GM18951 (cell line): ENCODE measurements at regions not wholly inside any gene's neighbourhood (a gene's known extent, or its start where the extent isn't known, plus 50 kb on each side); places are given as distances from the start of the nearest gene placed in this dataset.

Experiments used
- POLR2A ChIP-seq: IDR thresholded peaks from 4 replicates; pipeline ENCODE4 v1.6.1; 2011; ENCODE audit warnings: mild to moderate bottlenecking; ENCODE audit not compliant: insufficient read length, insufficient read depth; ENCODE audit errors: extremely low read depth
- in situ Hi-C: fragments of 300-500 bp; cut with MboI; formaldehyde crosslinking; loops from one replicate; pipeline ENCODE4 v1.12.0; 2022; ENCODE audit warnings: low sequenced_read_pairs, mixed read lengths, inconsistent platforms; ENCODE audit not compliant: unreplicated experiment

DNA sequence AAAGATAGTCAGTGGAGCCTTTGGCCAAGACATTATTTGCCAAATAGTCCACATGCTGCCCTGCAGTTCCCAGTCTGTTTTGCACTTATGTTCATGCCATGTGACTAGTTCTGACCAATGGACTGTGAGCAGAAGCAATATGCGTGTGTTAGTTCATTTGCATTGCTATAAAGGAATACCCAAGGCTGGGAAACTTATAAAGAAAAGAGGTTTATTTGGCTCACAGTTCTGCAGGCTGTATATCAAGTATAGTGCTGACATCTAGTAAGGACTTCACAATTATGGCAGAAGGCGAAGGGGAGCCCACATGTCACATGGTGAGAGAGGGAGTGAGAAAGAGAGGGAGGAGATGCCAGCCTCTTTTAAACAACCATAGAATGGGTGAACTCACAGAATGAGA lies 193.3 kb downstream of the PTPRU start:
- in situ Hi-C loops: no loop called here
- no peak for TF ChIP-seq POLR2A

GRCh38 chr1:29428997-29429396 lies 192.7 kb downstream of the PTPRU start:
- no peak for TF ChIP-seq POLR2A
- in situ Hi-C loops: no loop called here

GRCh38 chr1:29428280-29428615 lies 191.9 kb downstream of the PTPRU start:
- no peak for TF ChIP-seq POLR2A
- in situ Hi-C loops: no loop called here

GRCh38 chr1:29427614-29428279 lies 191.4 kb downstream of the PTPRU start:
- no peak for TF ChIP-seq POLR2A
- in situ Hi-C loops: no loop called here

DNA sequence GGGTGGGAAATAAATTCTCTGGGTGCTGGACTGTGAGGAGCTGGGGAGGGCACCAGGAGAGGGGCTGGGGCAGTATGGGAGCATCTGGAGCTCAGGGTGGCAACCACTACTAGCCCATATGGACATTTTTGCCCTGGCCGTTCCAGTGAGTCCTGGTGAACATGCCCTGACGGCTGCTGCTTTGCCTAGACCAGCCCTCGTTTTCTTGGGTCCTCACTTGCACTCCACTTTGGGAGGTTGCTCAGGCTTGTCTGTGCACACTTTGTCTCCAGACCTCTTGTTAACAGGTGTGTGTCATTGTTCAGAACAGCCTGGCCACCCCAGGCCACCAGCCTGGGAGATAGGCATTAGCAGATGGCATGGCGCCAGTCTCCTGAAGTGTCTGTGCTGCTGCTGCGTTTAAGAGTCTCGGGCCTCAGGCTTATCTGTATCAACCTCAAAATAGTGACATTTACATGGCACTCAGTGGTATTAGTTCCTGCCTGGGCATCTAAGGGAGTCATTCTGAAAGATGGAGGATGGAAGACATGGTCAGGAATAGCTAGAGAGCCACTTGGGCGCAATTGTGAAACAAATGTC lies 190.5 kb downstream of the PTPRU start:
- TF ChIP-seq POLR2A: no peak
- in situ Hi-C loops: no loop called here

- no peak for TF ChIP-seq POLR2A
- in situ Hi-C loops: no loop called here
Observed at GRCh38 chr1:29425631-29426030, 189.3 kb downstream of the PTPRU start.

- no peak for TF ChIP-seq POLR2A
- in situ Hi-C loops: no loop called here
Observed at GRCh38 chr1:29424266-29424665, 187.9 kb downstream of the PTPRU start.

DNA sequence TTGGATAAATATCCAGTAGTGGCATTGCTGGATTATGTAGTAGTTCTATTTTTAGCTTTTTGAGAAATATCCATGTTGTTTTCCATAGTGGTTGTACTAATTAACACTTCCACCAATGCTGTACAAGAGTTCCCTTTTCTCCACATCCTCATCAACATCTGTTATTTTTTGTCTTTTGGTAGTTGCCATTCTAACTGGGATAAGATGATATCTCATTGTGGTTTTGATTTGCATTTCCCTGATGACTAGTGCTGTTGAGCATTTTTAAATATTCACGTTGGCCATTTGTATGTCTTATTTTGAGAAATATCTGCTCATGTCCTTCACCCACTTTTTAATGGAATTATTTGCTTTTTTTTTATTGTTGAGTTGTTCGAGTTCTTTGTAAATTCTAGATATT lies 183.9 kb downstream of the PTPRU start:
- in situ Hi-C loops: no loop called here
- TF ChIP-seq POLR2A: no peak

- no peak for TF ChIP-seq POLR2A
- in situ Hi-C loops: no loop called here
Observed at GRCh38 chr1:29417971-29418370, 181.6 kb downstream of the PTPRU start.

DNA sequence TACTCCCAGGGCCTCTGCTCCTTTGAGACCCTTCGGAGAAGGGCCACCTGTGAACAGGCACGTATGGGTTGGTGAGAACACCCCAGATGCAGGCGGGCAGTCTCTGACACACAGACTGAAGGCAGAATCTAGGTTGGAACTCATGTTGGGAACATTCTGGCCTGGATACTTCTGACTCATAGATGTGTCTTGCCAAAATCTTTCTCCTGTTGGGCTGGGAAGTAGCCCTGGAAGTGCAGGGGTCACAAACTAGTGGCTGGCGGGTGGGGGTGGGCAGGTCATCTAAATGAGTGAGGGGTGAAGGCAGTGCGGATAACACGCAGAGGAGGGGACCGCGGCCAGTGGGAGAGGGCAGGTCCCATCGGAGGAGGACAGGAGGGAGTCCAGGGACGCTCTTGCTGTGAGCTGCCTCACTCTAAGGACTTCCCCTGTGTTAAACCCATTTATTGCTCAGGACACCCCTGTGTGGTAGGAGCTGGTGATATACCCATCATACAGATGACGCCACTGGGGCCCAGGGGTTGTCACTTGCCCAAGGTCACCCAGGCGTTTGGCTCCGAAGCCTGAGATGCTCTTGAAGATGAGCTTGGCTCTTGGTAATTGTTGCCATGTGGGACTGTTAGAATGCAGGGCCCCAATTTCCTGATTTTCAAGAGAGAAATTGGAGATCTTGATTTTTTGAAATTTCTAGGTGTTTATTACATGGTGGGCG lies 181.0 kb downstream of the PTPRU start:
- TF ChIP-seq POLR2A: no peak
- in situ Hi-C loops: no loop called here

- in situ Hi-C loops: no loop called here
- TF ChIP-seq POLR2A: no peak
Observed at GRCh38 chr1:29416267-29417146, 180.2 kb downstream of the PTPRU start.

- no peak for TF ChIP-seq POLR2A
- in situ Hi-C loops: no loop called here
Observed at GRCh38 chr1:29415861-29416260, 179.5 kb downstream of the PTPRU start.

GRCh38 chr1:29415156-29415830 lies 179.0 kb downstream of the PTPRU start:
- in situ Hi-C loops: no loop called here
- TF ChIP-seq POLR2A: no peak
